GM23248 (cell line): ENCODE measurements at regions not wholly inside any gene's neighbourhood (a gene's known extent, or its start where the extent isn't known, plus 50 kb on each side); places are given as distances from the start of the nearest gene placed in this dataset.

Experiments
- EZH2 ChIP-seq: fragments of 200-600 bp; sonication (generic); IDR thresholded peaks from 2 replicates; pipeline ENCODE4 v1.6.1; 2018; ENCODE audit warnings: antibody characterized with exemption, mild to moderate bottlenecking; ENCODE audit not compliant: insufficient read depth, poor library complexity, severe bottlenecking
- EZH2phosphoT487 ChIP-seq: fragments of 200-600 bp; sonication (generic); IDR thresholded peaks from 2 replicates; pipeline ENCODE4 v1.6.1; 2018; ENCODE audit warnings: antibody characterized with exemption, moderate library complexity, mild to moderate bottlenecking, low read depth; ENCODE audit not compliant: insufficient read depth

DNA sequence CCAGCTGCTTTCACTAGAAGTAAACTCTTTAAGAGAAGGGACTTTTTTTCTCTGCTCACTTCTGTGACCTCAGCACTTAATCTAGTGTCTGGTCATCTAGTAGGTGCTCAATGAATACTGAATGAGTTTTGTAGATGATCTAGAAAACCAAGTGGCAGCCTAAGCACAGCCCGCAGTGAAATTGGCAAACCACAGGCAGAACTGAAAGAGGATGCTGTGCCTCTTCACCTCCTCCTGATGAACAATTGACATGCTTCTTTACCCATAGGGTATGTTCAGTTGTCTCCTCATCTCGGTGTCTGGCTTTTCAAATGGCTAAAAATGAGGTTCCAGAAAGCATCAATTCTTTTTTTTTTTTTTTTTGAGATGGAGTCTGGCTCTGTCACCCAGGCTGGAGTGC is 399.5 kb downstream of the RMST start:
- no peak for TF ChIP-seq EZH2
- TF ChIP-seq EZH2phosphoT487 = no peak
